GM21528 (cell line): ENCODE measurements at regions not wholly inside any gene's neighbourhood (a gene's known extent, or its start where the extent isn't known, plus 50 kb on each side); places are given as distances from the start of the nearest gene placed in this dataset.
"Not testable (repeated sequence)": the region's sequence is repeated elsewhere in the genome, so short reads cannot be mapped to it uniquely, and the experiment has no call there.

Source experiments
- ATAC-seq: cut with Tn5 transposase; IDR thresholded peaks from one replicate; pipeline ENCODE4 v1.9.1; 2021; ENCODE audit warnings: mild to moderate bottlenecking, moderate library complexity; ENCODE audit not compliant: unreplicated experiment, low FRiP score

DNA sequence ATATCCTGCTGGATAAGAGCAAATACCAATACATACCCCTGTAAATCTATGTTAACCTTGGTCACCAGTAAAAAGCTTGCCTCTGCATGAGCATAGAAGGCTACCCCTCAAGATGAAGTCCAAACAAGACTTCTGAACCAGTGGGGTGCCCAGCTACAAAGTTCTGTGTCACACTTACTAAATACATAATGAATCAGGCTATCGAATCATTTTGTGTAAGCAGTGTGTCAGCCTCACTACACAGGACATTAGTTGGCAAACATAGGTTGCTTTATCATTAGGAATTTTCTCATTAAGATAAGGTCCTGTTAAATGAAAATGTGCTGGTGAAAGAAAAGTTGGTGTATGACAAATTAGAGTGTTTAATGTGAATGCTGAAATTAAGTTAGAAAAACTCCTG lies 452.0 kb downstream of the MFSD1 start:
- no peak for ATAC-seq

DNA sequence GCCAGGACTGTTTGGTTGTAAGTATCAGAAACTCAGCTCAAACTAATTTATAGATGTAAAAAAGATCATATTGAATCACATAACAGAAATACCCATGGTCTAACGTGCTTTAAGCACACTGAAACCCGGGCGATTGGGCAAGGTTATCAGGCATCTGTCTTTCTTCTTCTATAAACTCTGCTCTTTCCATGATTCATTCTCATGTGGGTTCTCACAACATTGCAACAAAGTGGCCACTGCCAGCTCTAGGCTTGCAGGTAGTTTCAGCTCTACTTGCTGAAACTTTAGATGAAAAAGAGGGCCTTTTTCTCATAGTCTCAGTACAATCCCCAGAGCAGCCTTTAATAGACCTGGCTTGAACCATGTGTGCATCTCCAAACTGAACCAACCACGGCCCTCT lies 456.1 kb downstream of the MFSD1 start:
- no peak for ATAC-seq

DNA sequence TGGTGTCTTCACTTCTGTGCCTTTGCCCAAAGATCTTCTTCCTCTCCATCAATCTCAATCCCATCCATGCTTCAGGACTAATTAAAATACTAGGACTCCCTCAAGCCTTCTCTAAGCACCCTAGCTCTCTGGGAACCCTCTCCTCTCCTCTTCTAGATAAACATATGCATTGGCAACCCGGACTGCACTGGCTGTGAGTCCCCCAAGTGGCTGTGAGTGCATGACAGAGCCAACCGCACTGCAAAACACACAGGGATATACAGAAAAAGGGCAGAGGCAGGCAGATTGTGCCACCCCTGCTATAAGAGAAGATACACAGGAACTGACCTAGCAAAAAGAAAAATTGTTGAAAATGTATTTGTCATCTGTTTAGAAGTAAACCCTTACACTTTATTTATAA lies 457.1 kb downstream of the MFSD1 start:
- no peak for ATAC-seq

DNA sequence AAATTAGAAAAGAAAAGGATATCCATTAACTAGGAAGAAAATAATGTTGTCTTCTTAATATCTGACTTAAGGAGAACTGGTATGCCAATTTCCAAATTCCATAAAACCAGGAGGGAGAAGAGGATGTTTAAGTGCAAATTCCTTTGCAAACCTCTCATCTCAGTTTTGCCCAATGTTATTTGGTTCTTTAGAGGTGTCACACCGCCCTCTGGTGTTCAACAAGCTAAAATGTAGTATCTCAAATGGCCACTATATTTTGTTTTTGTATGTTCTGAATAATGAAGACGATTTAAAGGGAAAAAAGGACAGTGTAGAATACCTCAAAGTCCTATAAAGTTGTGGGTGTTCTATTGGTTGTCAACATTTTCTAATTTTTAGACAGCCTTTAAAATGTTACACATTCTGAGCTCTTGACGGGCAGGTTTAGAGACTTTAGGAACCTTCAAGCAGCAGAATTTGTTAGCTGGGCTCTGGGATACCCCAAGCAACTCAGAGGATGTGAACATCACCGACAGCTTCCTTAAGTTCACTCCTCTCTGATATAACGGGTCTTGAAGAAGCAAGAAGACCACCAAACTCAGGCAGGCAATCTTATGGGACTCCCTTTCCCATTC lies 458.3 kb downstream of the MFSD1 start:
- no peak for ATAC-seq

DNA sequence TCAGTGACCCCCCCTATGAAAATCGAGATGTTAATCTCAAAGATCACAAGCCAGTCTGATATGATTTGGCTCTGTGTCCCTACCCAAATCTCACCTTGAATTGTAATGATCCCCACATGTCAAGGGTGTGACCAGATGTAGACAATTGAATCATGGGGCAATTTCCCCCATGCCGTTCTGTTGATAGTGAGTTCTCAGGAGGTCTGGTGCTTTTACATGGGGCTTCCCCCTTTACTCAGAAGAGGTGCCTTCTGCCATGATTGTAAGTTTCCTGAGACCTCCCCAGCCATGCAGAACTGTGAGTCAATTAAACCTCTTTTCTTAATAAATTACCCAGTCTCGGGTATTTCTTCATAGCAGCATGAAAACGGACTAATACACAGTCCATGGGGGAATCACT lies 459.5 kb downstream of the MFSD1 start:
- not testable (repeated sequence) for ATAC-seq

GRCh38 chr3:159263750-159264553 lies 462.1 kb downstream of the MFSD1 start:
- ATAC-seq = no peak

DNA sequence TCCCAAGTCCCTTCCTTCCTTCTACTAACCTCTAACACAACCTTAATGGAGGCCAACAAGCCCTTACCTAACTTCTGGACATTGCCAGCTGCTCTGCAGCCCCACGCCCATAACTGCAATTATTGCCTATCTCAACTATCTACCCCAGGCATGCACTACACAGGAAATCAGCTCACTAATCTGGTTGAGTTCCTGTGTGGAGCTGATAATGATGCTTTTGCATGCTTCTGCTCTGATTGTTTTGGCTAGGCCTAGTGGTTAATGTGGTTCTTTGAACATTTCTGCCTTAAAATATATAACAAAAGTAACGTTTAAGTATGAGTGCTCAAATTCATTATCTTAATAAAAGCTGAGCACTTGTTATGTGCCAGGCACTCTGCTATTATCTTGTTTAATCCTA lies 463.9 kb downstream of the MFSD1 start:
- ATAC-seq = no peak

DNA sequence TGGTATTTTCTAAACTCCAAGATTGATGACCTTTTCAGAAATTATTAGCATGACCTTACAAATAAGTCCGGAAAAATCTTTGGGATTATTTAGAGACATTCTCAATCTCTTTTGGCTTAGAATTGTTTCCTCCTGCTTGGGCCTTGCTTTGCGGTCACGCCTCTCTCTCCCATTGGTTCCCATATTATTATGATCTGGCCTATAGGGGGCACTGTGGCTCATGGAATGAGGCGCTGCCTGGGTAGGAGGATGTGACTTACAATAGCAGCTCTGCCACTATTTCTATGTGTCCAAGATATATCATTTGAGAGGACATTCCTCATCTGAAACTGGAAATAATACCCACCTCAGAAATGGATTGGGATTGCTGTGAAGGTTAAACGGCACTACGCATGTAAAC lies 464.9 kb downstream of the MFSD1 start:
- ATAC-seq = no peak

DNA sequence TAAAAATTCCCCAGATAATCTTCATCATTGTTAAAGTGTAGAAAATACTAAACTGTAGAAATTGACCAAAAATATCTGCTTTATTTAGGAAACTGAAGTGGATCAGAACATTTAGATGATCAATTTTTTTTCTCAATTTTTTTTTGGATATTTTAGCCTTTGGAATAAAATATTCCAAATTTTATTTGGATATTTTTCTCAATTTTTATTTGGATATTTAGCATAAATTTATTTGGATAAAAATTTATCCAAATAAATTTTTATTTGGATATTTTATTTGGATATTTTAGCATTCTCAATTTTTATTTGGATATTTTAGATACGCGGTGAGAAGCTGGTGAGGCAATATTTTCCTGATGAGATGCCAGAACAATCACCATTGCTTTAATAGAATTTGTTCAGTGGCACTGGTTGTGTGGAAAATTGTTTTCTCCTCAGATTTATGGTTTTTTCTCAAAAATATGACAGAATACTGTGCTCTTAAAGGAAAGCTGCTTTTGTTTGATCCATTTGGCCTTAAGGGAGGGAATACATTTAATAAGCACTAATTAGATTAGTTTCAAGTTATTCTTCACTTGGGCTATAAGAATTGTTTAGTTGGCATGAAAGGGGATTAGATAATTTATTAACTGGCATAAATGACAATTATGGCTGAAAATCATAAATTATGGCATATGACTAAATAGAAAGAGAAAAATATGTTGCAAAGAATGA lies 470.1 kb downstream of the MFSD1 start:
- ATAC-seq = no peak

GRCh38 chr3:159273070-159273469 lies 471.2 kb downstream of the MFSD1 start:
- no peak for ATAC-seq

- ATAC-seq = no peak
Observed at GRCh38 chr3:159273608-159274007, 471.8 kb downstream of the MFSD1 start.

GRCh38 chr3:159275741-159276140 lies 473.9 kb downstream of the MFSD1 start:
- ATAC-seq = no peak

DNA sequence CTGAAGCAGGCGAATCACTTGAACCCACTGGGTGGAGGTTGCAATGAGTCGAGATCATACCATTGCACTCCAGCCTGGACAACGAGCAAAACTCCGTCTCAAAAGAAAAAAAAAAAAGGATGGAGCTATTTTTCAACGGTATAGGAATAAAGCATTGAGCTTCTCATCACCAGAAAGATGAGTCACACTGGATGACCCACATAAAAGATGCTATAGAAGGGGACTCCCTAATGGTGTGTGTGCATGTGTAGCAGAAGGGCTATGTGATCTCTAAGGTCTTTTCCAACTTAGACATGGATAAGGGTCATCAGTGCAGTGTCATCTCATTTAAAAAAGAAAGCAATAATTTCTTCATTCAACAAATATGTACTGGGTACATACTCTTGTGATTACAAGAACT lies 476.0 kb downstream of the MFSD1 start:
- no peak for ATAC-seq

- no peak for ATAC-seq
Observed at GRCh38 chr3:159280386-159281191, 478.7 kb downstream of the MFSD1 start.

GRCh38 chr3:159293493-159293892 lies 491.6 kb downstream of the MFSD1 start:
- no peak for ATAC-seq

- ATAC-seq = no peak
Observed at GRCh38 chr3:159301961-159302360, 500.1 kb downstream of the MFSD1 start.

DNA sequence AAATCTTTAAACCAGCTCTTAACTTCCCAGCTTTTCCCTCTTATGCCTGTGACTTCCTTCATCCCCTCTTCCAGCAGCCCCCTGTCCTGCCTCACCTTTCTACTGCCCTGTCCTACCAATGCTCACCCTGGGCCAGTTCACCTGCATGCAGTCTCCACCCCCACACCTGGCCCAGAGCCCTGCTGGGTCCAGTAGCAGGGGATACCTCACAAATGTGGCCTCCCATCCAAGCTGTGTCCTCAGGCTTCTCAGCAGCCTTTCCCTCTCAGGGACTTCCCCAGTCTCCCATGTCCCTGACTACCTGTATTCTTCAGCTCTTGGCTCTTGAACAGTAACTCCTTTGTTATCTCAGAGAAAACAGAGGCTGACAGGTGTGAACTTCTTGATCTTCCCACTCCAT lies 503.2 kb downstream of the MFSD1 start:
- ATAC-seq = no peak

DNA sequence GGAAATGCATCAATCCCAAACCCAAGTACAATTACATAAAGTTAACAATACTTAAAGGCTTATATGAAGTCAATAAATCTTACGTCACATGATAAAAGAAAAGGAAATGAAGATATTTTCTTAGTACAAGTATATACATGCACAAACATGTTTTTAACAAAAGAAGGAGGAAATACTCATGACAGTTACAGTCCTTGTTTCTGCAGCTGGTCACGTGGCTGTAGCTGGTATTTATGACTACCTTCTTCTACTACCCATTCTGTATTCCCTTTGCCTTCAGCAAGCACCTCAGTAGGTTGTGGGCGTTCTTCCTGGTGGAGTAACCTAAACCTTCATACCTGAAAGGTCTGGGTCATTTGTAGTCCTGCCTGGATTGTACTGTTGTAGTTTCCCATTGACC lies 514.9 kb downstream of the MFSD1 start:
- not testable (repeated sequence) for ATAC-seq

DNA sequence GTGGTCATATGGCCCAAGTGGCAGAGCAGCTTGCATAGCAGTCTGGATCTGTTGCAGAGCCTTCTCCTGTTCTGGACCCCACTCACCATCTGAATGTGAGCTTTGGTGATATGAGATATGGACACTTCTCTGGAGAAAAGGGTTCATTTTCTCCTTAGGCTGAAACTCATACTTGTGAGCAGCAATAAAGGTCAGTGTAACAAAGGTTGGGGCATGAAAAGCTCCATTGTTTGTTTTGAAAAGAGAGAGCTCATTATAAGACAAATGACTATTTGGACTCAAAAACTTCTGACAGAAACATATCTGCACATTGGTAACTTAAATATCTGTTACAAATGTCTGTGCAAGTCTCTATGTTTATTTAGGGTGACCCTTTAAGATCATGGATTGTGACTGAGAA lies 517.3 kb downstream of the MFSD1 start:
- ATAC-seq = no peak

- ATAC-seq = no peak
Observed at GRCh38 chr3:159322322-159322939, 520.6 kb downstream of the MFSD1 start.
